22Rv1 (cell line): ENCODE measurements at regions not wholly inside any gene's neighbourhood (a gene's known extent, or its start where the extent isn't known, plus 50 kb on each side); places are given as distances from the start of the nearest gene placed in this dataset.

ENCODE experiments used
- H3K27ac ChIP-seq: fragments of 450-650 bp; 2 replicates; pipeline ENCODE4 v1.5.1; 2017
- ZFX ChIP-seq: fragments of 450-650 bp; IDR thresholded peaks from 2 replicates; pipeline ENCODE4 v1.6.1; 2017; ENCODE audit warnings: antibody characterized with exemption, borderline replicate concordance
- TF ChIP-seq, protein P1 (sequence below): fragments of 450-650 bp; IDR thresholded peaks from 2 replicates; pipeline ENCODE4 v1.5.1; 2017; ENCODE audit warnings: mild to moderate bottlenecking

DNA sequence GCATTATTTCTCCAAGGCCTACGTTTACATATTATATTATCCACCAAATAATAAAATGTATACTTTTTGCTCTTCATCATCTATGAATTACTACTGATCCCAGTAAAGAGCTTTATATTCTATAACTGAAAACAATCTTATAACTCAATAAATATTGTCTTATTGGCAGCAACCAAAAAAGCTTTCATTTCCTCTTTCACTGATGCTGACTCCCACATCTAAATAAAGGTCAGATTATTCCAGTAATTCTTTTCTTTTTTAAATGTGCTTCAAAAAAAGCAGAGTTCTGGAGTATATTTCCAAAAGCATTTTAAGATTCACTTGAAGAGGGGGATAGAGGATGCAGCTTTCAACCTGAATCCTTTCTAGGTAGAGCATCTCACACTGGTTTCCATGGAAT is 75.3 kb upstream of the NR4A3 start:
- no peak overlapping the region for H3K27ac ChIP-seq
- no peak for TF ChIP-seq ZFX
- TF ChIP-seq, protein P1, sequence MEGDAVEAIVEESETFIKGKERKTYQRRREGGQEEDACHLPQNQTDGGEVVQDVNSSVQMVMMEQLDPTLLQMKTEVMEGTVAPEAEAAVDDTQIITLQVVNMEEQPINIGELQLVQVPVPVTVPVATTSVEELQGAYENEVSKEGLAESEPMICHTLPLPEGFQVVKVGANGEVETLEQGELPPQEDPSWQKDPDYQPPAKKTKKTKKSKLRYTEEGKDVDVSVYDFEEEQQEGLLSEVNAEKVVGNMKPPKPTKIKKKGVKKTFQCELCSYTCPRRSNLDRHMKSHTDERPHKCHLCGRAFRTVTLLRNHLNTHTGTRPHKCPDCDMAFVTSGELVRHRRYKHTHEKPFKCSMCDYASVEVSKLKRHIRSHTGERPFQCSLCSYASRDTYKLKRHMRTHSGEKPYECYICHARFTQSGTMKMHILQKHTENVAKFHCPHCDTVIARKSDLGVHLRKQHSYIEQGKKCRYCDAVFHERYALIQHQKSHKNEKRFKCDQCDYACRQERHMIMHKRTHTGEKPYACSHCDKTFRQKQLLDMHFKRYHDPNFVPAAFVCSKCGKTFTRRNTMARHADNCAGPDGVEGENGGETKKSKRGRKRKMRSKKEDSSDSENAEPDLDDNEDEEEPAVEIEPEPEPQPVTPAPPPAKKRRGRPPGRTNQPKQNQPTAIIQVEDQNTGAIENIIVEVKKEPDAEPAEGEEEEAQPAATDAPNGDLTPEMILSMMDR = no peak

DNA sequence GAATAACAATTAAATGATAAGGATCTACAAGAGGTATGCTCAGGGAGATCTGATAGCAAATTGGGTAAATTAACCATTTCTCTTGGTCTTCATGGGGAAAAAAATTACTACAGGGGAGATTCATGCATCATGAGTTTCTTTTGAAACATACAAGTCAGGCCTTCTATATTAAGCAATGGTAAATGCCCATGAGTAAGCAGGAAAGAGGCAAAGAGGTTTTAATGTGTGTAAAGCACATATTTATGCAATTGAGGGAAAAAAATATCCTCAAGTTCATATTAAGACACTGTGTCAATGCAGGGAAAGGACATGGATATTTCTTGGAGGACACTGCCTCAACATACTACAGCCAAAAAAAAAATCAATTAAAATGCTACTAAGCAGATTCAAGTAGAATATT is 73.4 kb upstream of the NR4A3 start:
- H3K27ac ChIP-seq = no peak overlapping the region
- TF ChIP-seq ZFX = no peak

DNA sequence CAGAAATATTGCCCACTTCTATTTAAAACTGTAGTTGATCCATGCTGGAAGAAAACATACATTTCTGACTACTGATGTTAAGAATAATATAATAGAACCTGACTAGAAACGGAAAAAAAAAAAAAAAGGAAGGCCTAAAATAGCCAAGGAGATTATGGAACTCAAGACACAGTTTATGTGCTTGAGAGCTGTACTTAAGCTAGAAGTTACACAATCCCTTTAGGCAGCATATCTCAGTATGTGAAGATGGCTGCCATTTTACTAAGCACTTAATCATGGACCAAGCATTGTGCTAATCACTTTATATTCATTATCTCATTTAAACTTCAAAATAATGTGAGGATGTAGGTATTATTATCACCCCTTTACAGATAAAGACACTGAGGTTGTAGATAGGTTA is 73.0 kb upstream of the NR4A3 start:
- TF ChIP-seq, protein P1 = no peak
- no peak for TF ChIP-seq ZFX
- no peak overlapping the region for H3K27ac ChIP-seq

DNA sequence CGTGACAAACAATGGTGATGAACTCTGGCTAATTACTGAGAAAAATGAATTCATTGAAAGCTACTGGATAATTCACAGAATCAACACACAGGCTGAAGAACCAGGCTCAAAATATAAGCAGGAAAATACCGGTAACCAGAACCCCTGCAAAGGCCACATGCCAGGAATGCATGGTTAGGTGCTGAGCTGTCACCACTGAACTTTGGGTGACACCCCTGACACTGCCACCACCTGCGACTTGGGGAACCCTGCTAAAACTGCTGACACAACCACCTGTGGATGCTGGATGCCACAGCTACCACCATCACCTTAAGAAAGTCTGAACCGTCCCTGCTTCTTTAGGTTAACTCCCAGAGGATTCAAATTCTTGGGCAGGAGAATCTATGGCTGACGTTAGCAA is 72.0 kb upstream of the NR4A3 start:
- no peak overlapping the region for H3K27ac ChIP-seq
- TF ChIP-seq, protein P1 = no peak
- TF ChIP-seq ZFX = no peak

DNA sequence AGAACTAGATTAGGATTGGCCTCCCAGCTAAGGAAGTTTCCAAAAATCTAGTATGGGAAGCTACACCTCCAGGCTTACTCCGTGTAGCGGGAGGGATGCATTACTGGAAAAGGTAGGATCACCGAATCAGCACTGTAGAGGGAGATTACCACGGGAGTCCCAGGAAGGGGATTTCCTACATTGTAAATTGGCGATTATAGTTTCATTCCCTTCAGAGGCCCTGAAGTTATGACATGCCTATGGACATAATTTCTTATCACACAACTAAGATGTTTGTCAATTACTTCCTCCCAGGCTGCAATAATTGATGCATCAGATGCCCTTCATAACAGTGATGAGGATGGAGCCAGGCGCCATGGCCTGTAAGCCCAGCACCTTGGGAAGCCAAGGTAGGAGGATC is 71.2 kb upstream of the NR4A3 start:
- no peak for TF ChIP-seq ZFX
- TF ChIP-seq, protein P1 = no peak
- no peak overlapping the region for H3K27ac ChIP-seq

DNA sequence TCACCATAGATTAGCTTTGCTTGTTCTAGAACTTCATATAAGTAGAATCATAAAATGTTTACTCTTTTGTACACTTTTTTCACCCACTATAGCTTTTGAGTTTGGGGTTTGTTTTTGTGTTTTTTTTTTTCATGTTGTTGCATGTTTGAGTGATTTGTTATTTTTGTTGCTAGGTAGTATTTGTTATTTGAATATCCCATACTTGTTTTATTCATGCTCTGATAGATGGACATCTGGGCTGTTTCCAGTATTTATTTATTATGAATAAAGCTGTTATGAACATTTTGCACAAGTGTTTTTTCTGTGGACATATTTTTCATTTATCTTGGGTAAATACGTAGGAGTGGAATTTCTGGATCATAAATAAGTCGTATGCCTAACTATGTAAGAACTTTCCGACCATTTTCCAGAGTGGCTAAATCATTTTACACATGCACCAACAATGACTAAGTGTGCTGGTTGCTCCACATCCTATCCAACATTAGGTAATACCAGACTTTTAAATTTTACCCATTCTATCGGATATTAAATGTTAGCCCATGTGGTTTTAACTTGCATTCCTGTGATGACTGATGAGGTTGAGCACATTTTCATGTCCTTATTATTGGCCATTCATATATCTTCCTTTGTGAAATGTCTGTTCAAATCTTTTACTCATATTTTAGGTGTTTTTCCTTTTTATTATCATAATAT is 69.1 kb upstream of the NR4A3 start:
- H3K27ac ChIP-seq = no peak overlapping the region

DNA sequence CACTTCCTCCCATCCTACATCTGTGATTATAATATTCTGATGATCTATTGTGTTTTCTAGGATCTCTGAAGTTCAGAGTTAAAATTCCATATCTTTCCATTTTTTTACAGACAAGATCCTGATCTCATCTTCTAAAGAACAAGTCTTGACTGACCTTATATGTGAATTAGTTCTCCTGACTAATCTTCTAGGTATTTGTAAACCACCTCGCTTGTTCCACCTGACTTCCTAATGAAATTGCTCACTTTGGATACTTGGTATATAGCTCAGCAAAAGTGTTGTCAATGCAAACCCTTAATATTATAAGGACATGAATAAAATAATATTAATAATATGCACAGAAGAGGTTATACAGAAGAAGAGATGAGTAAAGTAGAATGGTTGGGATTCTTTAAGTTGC is 68.2 kb upstream of the NR4A3 start:
- H3K27ac ChIP-seq = no peak overlapping the region
- no peak for TF ChIP-seq ZFX
- TF ChIP-seq, protein P1 = no peak

More for the DNA sequence above, 69.1 kb upstream of the NR4A3 start:
- no peak for TF ChIP-seq ZFX
- TF ChIP-seq, protein P1 = no peak

DNA sequence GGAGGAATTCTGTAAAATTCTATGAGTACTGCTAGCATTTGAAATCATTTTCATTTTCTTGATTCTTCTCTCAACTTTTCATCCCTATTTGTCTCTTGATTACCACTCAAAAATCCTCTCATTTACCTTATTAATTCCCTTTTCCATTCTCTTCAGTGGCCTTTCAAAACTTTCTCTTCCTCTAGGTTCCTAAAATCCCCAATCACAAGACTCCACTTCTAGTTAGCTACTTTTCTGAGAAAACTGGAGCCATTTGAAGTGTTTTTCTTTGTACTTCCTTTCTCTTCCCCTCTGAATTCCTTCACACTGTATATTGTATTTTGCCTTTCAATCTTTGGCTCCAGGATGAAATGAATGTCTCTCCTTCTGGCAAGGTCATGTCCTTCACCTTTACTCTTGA is 61.3 kb upstream of the NR4A3 start:
- no peak overlapping the region for H3K27ac ChIP-seq
- TF ChIP-seq, protein P1 = no peak
- no peak for TF ChIP-seq ZFX
